GM12878 (cell line): ENCODE measurements at regions not wholly inside any gene's neighbourhood (a gene's known extent, or its start where the extent isn't known, plus 50 kb on each side); places are given as distances from the start of the nearest gene placed in this dataset.

ENCODE experiments used
- CTCF ChIP-seq, 3 experiments: IDR thresholded peaks in 2 of 3; conservative IDR thresholded peaks in 1 of 3; 2 replicates each; pipeline ENCODE4 v1.5.1; 2011; ENCODE audit warnings: low read depth in 3 of 3, low read length in 3 of 3, mild to moderate bottlenecking in 3 of 3, control low read depth in 2 of 3, moderate library complexity in 2 of 3, inconsistent platforms in 1 of 3, mixed read lengths in 1 of 3; ENCODE audit not compliant: control insufficient read depth in 2 of 3, insufficient read depth in 1 of 3; ENCODE audit errors: extremely low read depth in 1 of 3
- TCF12 ChIP-seq: IDR thresholded peaks from 2 replicates; pipeline ENCODE4 v1.6.1; 2011; ENCODE audit warnings: low read depth, mild to moderate bottlenecking, low read length
- WRNIP1 ChIP-seq: IDR thresholded peaks from 2 replicates; pipeline ENCODE4 v1.6.1; 2011; ENCODE audit warnings: low read depth, low read length, improper control_type of control experiment, borderline replicate concordance

DNA sequence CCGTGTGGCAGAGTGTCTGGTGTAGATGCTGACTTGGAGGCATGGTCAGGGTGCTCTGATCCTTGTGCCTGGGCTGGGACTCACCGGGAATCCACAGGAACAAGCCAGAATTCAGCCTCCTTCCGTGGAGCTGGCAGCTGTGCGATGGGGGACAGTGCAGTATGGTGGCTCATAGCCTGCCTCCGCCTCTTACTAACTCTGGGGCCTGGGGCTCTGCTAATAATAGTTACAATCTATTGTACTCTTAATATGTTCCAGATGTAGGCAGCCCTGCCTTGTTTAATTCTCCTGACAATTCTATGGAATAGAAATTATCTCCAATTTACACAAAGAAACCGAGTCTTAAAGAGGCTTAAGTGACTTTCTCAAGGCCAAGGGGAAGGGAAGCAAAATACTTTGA lies 77.6 kb downstream of the PCDH1 start:
- TF ChIP-seq CTCF (IDR thresholded peaks at IDR 0.05 in 2 of 3, conservative IDR thresholded peaks at IDR 0.05 in 1 of 3; ENCODE audit: control insufficient read depth in 2 of 3, extremely low read depth in 1 of 3, insufficient read depth in 1 of 3, low read depth in 3 of 3, low read length in 3 of 3) (no peak), WRNIP1 (no peak), TCF12 (no peak)
